ENCODE measurements at regions not wholly inside any gene's neighbourhood (a gene's known extent, or its start where the extent isn't known, plus 50 kb on each side); places are given as distances from the start of the nearest gene placed in this dataset.
A peak's percentile ranks its signal among the peaks of the same experiment; 100 is the strongest.

DNA sequence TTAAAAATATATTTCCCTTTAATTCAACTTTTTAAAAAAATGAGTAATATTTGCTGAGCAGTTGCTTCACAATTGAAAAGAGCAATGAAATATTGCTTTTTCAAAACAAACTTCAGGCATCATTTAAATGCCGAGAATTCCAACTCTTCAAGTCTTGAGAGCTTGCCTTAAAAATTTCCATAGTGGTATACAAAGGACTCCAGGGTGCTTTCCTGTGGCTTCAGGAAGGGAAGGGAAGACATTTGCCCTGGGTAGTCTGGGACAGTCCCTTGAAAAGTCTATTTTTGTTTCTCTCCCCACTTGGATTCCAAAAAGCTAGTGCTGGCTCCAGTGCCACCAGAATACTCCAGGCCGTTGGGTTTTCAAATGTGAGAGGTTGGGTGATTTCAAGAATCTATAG, 71.7 kb downstream of the HYCC1 start:
- peak overlapping the region; percentile 29; the same call in 2 of the 3 replicates for H3K4me3 Mint-ChIP-seq
- Histone ChIP-seq H3K4me2 (peak overlapping the region; percentile 54), H3K4me3 (no peak overlapping the region), H3K79me2 (replicated peaks; ENCODE audit: insufficient read depth) (no peaks in the 10 kb centered on the region), H3K9me2 (ENCODE audit: insufficient read depth) (no peaks in the 10 kb centered on the region), H2AFZ (no peak overlapping the region), H3K27me3 (ENCODE audit: insufficient read depth) (no peaks in the 10 kb centered on the region), H3K4me1 (ENCODE audit: insufficient read depth) (peaks cover 39% of the 10 kb centered on the region), H3K27ac (ENCODE audit: low read depth) (peak overlapping the region; percentile 83), H3K36me3 (ENCODE audit: insufficient read depth) (no peaks in the 10 kb centered on the region), H4K20me1 (replicated peaks; ENCODE audit: insufficient read depth) (no peaks in the 10 kb centered on the region), H3F3A (replicated peaks; ENCODE audit: low read depth) (no peaks in the 10 kb centered on the region)
- H3K36me3 Mint-ChIP-seq (ENCODE audit: low read depth), result peaks cover 23% of the 10 kb centered on the region; the same call in 2 of the 3 replicates
- peak; percentile 91 for ATAC-seq
- peak; percentile 82 for DNase-seq (ENCODE audit: low spot score)
- no peaks in the 10 kb centered on the region for H3K9me3 Mint-ChIP-seq
- H3K27me3 Mint-ChIP-seq (ENCODE audit: insufficient read depth, low read depth, poor library complexity), result no peaks in the 10 kb centered on the region
- no peak for TF ChIP-seq EZH2 (IDR thresholded peaks at IDR 0.05; ENCODE audit: low read depth, unreplicated experiment)
- TF ChIP-seq, protein P1, sequence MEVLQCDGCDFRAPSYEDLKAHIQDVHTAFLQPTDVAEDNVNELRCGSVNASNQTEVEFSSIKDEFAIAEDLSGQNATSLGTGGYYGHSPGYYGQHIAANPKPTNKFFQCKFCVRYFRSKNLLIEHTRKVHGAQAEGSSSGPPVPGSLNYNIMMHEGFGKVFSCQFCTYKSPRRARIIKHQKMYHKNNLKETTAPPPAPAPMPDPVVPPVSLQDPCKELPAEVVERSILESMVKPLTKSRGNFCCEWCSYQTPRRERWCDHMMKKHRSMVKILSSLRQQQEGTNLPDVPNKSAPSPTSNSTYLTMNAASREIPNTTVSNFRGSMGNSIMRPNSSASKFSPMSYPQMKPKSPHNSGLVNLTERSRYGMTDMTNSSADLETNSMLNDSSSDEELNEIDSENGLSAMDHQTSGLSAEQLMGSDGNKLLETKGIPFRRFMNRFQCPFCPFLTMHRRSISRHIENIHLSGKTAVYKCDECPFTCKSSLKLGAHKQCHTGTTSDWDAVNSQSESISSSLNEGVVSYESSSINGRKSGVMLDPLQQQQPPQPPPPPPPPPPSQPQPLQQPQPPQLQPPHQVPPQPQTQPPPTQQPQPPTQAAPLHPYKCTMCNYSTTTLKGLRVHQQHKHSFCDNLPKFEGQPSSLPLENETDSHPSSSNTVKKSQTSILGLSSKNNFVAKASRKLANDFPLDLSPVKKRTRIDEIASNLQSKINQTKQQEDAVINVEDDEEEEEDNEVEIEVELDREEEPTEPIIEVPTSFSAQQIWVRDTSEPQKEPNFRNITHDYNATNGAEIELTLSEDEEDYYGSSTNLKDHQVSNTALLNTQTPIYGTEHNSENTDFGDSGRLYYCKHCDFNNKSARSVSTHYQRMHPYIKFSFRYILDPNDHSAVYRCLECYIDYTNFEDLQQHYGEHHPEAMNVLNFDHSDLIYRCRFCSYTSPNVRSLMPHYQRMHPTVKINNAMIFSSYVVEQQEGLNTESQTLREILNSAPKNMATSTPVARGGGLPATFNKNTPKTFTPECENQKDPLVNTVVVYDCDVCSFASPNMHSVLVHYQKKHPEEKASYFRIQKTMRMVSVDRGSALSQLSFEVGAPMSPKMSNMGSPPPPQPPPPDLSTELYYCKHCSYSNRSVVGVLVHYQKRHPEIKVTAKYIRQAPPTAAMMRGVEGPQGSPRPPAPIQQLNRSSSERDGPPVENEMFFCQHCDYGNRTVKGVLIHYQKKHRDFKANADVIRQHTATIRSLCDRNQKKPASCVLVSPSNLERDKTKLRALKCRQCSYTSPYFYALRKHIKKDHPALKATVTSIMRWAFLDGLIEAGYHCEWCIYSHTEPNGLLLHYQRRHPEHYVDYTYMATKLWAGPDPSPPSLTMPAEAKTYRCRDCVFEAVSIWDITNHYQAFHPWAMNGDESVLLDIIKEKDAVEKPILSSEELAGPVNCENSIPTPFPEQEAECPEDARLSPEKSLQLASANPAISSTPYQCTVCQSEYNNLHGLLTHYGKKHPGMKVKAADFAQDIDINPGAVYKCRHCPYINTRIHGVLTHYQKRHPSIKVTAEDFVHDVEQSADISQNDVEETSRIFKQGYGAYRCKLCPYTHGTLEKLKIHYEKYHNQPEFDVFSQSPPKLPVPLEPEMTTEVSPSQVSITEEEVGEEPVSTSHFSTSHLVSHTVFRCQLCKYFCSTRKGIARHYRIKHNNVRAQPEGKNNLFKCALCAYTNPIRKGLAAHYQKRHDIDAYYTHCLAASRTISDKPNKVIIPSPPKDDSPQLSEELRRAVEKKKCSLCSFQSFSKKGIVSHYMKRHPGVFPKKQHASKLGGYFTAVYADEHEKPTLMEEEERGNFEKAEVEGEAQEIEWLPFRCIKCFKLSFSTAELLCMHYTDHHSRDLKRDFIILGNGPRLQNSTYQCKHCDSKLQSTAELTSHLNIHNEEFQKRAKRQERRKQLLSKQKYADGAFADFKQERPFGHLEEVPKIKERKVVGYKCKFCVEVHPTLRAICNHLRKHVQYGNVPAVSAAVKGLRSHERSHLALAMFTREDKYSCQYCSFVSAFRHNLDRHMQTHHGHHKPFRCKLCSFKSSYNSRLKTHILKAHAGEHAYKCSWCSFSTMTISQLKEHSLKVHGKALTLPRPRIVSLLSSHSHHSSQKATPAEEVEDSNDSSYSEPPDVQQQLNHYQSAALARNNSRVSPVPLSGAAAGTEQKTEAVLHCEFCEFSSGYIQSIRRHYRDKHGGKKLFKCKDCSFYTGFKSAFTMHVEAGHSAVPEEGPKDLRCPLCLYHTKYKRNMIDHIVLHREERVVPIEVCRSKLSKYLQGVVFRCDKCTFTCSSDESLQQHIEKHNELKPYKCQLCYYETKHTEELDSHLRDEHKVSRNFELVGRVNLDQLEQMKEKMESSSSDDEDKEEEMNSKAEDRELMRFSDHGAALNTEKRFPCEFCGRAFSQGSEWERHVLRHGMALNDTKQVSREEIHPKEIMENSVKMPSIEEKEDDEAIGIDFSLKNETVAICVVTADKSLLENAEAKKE (CRISPR knock-in tag; IDR thresholded peaks at IDR 0.05), result peak; percentile 83
- H3K27ac Mint-ChIP-seq, result peak overlapping the region; percentile 97
- H3K4me1 Mint-ChIP-seq, result peaks cover 52% of the 10 kb centered on the region

- H3K27ac ChIP-seq (ENCODE audit: low read depth), result no peak overlapping the region
- peaks cover 46% of the 10 kb centered on the region for H3K4me1 ChIP-seq (ENCODE audit: insufficient read depth)
- no peak overlapping the region for H3K27ac Mint-ChIP-seq
- no peaks in the 10 kb centered on the region for H3K79me2 ChIP-seq (replicated peaks; ENCODE audit: insufficient read depth)
- H3K27me3 Mint-ChIP-seq (ENCODE audit: insufficient read depth, low read depth, poor library complexity), result no peaks in the 10 kb centered on the region
- H3K9me3 Mint-ChIP-seq, result no peaks in the 10 kb centered on the region
- no peaks in the 10 kb centered on the region for H3K36me3 ChIP-seq (ENCODE audit: insufficient read depth)
- no peak for ATAC-seq
- no peaks in the 10 kb centered on the region for H3K9me2 ChIP-seq (ENCODE audit: insufficient read depth)
- peaks cover 20% of the 10 kb centered on the region; the same call in 2 of the 3 replicates for H3K36me3 Mint-ChIP-seq (ENCODE audit: low read depth)
- no peaks in the 10 kb centered on the region for H4K20me1 ChIP-seq (replicated peaks; ENCODE audit: insufficient read depth)
- no peak overlapping the region for H3K4me3 Mint-ChIP-seq
- no peaks in the 10 kb centered on the region for H3K27me3 ChIP-seq (ENCODE audit: insufficient read depth)
- DNase-seq (ENCODE audit: low spot score), result no peak
- no peak overlapping the region for H3K4me2 ChIP-seq
- H3F3A ChIP-seq (replicated peaks; ENCODE audit: low read depth), result no peaks in the 10 kb centered on the region
- H2AFZ ChIP-seq, result no peak overlapping the region
- peaks cover 51% of the 10 kb centered on the region for H3K4me1 Mint-ChIP-seq
- H3K4me3 ChIP-seq, result no peak overlapping the region
- TF ChIP-seq CTCF (conservative IDR thresholded peaks at IDR 0.05; ENCODE audit: low read depth in 2 of 2) (no peak), JUNB (IDR thresholded peaks at IDR 0.05; ENCODE audit: unreplicated experiment) (no peak), ZNF331 (CRISPR knock-in tag; IDR thresholded peaks at IDR 0.05; ENCODE audit: low read depth) (no peak), POLR2AphosphoS5 (IDR thresholded peaks at IDR 0.05; ENCODE audit: low read depth) (no peak), NANOG (IDR thresholded peaks at IDR 0.05; ENCODE audit: borderline replicate concordance) (no peak), EZH2phosphoT487 (IDR thresholded peaks at IDR 0.05; ENCODE audit: unreplicated experiment) (no peak), EZH2 (IDR thresholded peaks at IDR 0.05; ENCODE audit: low read depth, unreplicated experiment) (no peak)
- TF ChIP-seq, protein P2, sequence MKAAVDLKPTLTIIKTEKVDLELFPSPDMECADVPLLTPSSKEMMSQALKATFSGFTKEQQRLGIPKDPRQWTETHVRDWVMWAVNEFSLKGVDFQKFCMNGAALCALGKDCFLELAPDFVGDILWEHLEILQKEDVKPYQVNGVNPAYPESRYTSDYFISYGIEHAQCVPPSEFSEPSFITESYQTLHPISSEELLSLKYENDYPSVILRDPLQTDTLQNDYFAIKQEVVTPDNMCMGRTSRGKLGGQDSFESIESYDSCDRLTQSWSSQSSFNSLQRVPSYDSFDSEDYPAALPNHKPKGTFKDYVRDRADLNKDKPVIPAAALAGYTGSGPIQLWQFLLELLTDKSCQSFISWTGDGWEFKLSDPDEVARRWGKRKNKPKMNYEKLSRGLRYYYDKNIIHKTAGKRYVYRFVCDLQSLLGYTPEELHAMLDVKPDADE (IDR thresholded peaks at IDR 0.05), result no peak
- TF ChIP-seq, protein P3, sequence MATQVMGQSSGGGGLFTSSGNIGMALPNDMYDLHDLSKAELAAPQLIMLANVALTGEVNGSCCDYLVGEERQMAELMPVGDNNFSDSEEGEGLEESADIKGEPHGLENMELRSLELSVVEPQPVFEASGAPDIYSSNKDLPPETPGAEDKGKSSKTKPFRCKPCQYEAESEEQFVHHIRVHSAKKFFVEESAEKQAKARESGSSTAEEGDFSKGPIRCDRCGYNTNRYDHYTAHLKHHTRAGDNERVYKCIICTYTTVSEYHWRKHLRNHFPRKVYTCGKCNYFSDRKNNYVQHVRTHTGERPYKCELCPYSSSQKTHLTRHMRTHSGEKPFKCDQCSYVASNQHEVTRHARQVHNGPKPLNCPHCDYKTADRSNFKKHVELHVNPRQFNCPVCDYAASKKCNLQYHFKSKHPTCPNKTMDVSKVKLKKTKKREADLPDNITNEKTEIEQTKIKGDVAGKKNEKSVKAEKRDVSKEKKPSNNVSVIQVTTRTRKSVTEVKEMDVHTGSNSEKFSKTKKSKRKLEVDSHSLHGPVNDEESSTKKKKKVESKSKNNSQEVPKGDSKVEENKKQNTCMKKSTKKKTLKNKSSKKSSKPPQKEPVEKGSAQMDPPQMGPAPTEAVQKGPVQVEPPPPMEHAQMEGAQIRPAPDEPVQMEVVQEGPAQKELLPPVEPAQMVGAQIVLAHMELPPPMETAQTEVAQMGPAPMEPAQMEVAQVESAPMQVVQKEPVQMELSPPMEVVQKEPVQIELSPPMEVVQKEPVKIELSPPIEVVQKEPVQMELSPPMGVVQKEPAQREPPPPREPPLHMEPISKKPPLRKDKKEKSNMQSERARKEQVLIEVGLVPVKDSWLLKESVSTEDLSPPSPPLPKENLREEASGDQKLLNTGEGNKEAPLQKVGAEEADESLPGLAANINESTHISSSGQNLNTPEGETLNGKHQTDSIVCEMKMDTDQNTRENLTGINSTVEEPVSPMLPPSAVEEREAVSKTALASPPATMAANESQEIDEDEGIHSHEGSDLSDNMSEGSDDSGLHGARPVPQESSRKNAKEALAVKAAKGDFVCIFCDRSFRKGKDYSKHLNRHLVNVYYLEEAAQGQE (IDR thresholded peaks at IDR 0.05; ENCODE audit: unreplicated experiment), result no peak
These were observed 74.1 kb downstream of the HYCC1 start for GRCh38 chr7:22939842-22940241.
